BJ (cell line): ENCODE measurements at regions not wholly inside any gene's neighbourhood (a gene's known extent, or its start where the extent isn't known, plus 50 kb on each side); places are given as distances from the start of the nearest gene placed in this dataset.

ENCODE experiments used
- CTCF ChIA-PET: fragments of 350-600 bp; formaldehyde crosslinking; extraction: SDS; loops from one replicate; lab custom pipeline; 2021; ENCODE audit warnings: antibody characterized with exemption, inconsistent platforms; lab: Yijun Ruan, JAX
- POLR2A ChIA-PET: fragments of 300-600 bp; sonication (Branson Sonifier 250); formaldehyde crosslinking; extraction: SDS; loops from one replicate; lab custom pipeline; 2021; ENCODE audit warnings: antibody characterized with exemption; lab: Charles Lee
- DNase-seq: peaks from one replicate; pipeline ENCODE4 v3.0.0-alpha.2; 2011; ENCODE audit warnings: low read depth
- H3K27me3 ChIP-seq: 2 replicates; pipeline ENCODE4 v1.6.0; 2011; ENCODE audit warnings: low read length; ENCODE audit not compliant: control insufficient read depth, insufficient read depth
- H3K36me3 ChIP-seq: 2 replicates; pipeline ENCODE4 v1.5.1; 2011; ENCODE audit warnings: low read length; ENCODE audit not compliant: control insufficient read depth, insufficient read depth
- H3K4me3 ChIP-seq: 2 replicates; pipeline ENCODE4 v1.5.1; 2011; ENCODE audit warnings: low read depth, mild to moderate bottlenecking, control low read depth, low read length
- TF ChIP-seq, protein P1 (sequence below): IDR thresholded peaks from 2 replicates; pipeline ENCODE4 v1.5.1; 2011; ENCODE audit warnings: low read depth, mild to moderate bottlenecking, control low read depth, inconsistent platforms, low read length, moderate library complexity; ENCODE audit not compliant: insufficient read depth

DNA sequence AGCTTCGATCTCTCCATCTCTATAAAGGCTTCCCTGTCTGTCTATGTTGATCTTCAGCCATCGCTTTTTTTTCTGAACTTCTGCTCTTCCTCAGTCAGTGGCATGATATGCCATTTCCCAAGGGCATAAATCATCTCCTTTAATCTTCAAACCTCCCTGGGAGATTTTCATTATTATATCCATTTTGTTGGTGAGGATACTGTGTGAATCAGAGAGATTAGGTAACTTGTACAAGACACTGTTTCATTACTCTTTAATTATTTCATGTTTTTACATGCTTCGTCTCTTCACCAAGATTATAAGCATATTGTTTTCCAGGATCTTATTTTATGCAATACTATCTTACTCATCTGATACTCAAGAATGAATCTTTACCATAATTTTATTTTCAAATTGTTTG lies 124.8 kb upstream of the ATP11B start:
- DNase-seq, result no peak
- Histone ChIP-seq H3K27me3 (no peaks in the 10 kb centered on the region), H3K36me3 (no peaks in the 10 kb centered on the region), H3K4me3 (no peak overlapping the region)
- ChIA-PET CTCF (no interaction called here), POLR2A (no interaction called here)
- TF ChIP-seq, protein P1, sequence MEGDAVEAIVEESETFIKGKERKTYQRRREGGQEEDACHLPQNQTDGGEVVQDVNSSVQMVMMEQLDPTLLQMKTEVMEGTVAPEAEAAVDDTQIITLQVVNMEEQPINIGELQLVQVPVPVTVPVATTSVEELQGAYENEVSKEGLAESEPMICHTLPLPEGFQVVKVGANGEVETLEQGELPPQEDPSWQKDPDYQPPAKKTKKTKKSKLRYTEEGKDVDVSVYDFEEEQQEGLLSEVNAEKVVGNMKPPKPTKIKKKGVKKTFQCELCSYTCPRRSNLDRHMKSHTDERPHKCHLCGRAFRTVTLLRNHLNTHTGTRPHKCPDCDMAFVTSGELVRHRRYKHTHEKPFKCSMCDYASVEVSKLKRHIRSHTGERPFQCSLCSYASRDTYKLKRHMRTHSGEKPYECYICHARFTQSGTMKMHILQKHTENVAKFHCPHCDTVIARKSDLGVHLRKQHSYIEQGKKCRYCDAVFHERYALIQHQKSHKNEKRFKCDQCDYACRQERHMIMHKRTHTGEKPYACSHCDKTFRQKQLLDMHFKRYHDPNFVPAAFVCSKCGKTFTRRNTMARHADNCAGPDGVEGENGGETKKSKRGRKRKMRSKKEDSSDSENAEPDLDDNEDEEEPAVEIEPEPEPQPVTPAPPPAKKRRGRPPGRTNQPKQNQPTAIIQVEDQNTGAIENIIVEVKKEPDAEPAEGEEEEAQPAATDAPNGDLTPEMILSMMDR, result no peak

DNA sequence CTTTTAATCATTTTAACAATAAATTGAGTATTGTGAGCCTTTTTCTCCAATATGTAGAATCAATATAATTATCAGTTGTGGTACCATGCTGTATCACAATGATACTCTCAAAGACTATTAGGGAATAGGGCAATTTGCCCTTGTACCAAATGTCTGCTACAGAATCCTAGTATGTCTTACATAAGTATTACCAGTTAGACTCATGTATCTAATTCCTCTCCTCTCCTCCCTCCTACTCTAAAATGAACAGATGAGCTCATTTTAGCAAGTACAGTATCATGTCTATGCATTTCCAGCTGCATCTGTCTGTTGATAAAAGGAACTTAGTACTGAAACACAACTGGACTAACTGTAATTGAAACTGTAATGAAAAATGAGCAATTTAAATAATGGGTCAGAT lies 124.3 kb upstream of the ATP11B start:
- TF ChIP-seq, protein P1, result no peak
- CTCF ChIA-PET, result no interaction called here

DNA sequence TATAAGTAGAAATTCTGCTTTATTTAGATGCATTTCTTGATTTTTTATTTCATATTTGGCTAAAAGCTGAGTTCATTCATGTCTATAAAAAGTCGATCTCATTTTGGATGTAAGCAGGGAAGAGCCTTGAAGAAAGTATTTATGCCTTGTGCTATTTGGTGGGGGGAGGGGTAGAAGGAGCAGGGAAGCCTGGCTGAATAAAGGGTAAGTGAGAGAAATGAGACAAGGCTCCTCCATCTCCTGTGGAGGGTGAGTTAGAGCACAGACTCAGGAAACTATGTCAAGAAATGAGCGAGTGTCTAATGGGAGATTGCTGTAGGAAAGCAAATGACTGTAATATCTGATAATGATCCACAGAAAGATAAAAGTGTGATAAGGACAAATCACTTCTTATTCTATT lies 121.8 kb upstream of the ATP11B start:
- no peaks in the 10 kb centered on the region for H3K36me3 ChIP-seq
- ChIA-PET CTCF (no interaction called here), POLR2A (no interaction called here)
- H3K4me3 ChIP-seq, result no peak overlapping the region
- H3K27me3 ChIP-seq, result no peaks in the 10 kb centered on the region
- TF ChIP-seq, protein P1, result no peak
- no peak for DNase-seq

More for the DNA sequence above, 124.3 kb upstream of the ATP11B start:
- Histone ChIP-seq H3K36me3 (no peaks in the 10 kb centered on the region), H3K27me3 (no peaks in the 10 kb centered on the region), H3K4me3 (no peak overlapping the region)
- DNase-seq, result no peak
- POLR2A ChIA-PET, result no interaction called here

DNA sequence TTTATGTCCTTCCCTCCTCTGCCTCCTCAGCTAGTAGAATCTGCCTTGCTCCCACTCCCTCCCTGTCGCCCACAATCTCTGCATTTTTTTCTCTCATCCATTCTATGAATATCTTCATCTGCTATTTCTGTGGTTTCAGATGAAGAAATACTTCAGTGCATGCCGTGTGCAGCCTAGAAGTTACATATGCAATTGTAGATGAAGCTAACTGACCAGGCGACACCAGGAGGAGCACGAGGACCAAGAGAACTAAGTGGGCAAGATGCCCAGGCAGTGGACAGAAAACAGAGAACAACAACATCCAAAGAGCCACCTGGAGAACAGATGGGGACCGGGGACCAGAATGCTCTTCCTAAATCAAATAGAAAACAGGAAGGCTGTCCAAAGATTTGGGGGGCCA lies 121.4 kb upstream of the ATP11B start:
- ChIA-PET POLR2A (no interaction called here), CTCF (no interaction called here)
- Histone ChIP-seq H3K4me3 (no peak overlapping the region), H3K27me3 (no peaks in the 10 kb centered on the region), H3K36me3 (no peaks in the 10 kb centered on the region)
- no peak for DNase-seq
- TF ChIP-seq, protein P1, result 0 out of 2 replicates have a peak, but pooled peaks have one; percentile 7

DNA sequence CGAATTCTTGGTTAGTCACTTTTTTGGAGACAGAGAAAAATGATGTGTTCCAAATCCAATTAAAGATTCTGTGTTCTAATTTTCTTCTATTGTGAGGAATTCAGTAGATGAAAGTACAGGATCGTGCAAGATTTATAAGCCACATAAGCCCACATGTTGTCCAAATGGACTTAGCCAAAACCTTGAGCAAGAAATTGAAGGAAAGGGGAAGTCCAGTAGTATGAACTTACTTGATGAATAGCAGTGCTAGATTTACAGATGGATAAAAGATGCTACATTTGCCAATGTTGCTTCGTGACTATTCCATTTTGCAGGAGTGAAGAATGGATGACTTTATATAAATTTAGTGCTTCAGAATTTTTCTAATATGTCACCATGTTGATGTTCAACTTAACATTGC lies 120.0 kb upstream of the ATP11B start:
- no peak overlapping the region for H3K4me3 ChIP-seq
- ChIA-PET CTCF (interaction anchor here (2.3 kb wide), 1 partner anchor 10 kb away, joined by 14 read pairs; no protein-coding TSS in a partner anchor), POLR2A (no interaction called here)
- no peaks in the 10 kb centered on the region for H3K27me3 ChIP-seq
- TF ChIP-seq, protein P1, result no peak
- no peak for DNase-seq
- H3K36me3 ChIP-seq, result no peaks in the 10 kb centered on the region
